ENCODE measurements at regions not wholly inside any gene's neighbourhood (a gene's known extent, or its start where the extent isn't known, plus 50 kb on each side); places are given as distances from the start of the nearest gene placed in this dataset.

GRCh38 chr6:40755046-40755681 lies 168.0 kb upstream of the LRFN2 start:
- 20 to 26% methylated on average over 18 to 20 of the region's 20 CpGs for WGBS, 2 donors

GRCh38 chr6:40754461-40755045 lies 167.4 kb upstream of the LRFN2 start:
- no peak for DNase-seq
- no peaks in the 10 kb centered on the region for H3K4me1 ChIP-seq
- intact Hi-C loops (cut with DNase I; ENCODE audit: low total_unique reads), result no loop called here

More at GRCh38 chr6:40755046-40755681, 168.0 kb upstream of the LRFN2 start:
- no peak overlapping the region for H3K27ac ChIP-seq
- no peaks in the 10 kb centered on the region for H3K27me3 ChIP-seq
- no peaks in the 10 kb centered on the region for H3K36me3 ChIP-seq (ENCODE audit: low read depth, missing control alignments)
- intact Hi-C loops (cut with DNase I; ENCODE audit: low total_unique reads), result no loop called here
- H3K4me1 ChIP-seq, result no peaks in the 10 kb centered on the region
- no peak for DNase-seq
- H3K4me3 ChIP-seq, result peak overlapping the region in 1 of 2 donors; percentile 21
- no peaks in the 10 kb centered on the region for H3K9me3 ChIP-seq
- no peak for TF ChIP-seq POLR2A (IDR thresholded peaks at IDR 0.05)
- TF ChIP-seq, protein P1, sequence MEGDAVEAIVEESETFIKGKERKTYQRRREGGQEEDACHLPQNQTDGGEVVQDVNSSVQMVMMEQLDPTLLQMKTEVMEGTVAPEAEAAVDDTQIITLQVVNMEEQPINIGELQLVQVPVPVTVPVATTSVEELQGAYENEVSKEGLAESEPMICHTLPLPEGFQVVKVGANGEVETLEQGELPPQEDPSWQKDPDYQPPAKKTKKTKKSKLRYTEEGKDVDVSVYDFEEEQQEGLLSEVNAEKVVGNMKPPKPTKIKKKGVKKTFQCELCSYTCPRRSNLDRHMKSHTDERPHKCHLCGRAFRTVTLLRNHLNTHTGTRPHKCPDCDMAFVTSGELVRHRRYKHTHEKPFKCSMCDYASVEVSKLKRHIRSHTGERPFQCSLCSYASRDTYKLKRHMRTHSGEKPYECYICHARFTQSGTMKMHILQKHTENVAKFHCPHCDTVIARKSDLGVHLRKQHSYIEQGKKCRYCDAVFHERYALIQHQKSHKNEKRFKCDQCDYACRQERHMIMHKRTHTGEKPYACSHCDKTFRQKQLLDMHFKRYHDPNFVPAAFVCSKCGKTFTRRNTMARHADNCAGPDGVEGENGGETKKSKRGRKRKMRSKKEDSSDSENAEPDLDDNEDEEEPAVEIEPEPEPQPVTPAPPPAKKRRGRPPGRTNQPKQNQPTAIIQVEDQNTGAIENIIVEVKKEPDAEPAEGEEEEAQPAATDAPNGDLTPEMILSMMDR (IDR thresholded peaks at IDR 0.05), result no peak

GRCh38 chr6:40753675-40754448 lies 166.7 kb upstream of the LRFN2 start:
- H3K9me3 ChIP-seq, result no peaks in the 10 kb centered on the region
- no peak for DNase-seq
- H3K27ac ChIP-seq, result no peak overlapping the region
- WGBS, 2 donors, result 66 to 67% methylated on average over 3 of the region's 3 CpGs
- intact Hi-C loops (cut with DNase I; ENCODE audit: low total_unique reads), result no loop called here
- peak overlapping the region in 1 of 2 donors; percentile 21 for H3K4me3 ChIP-seq
- H3K36me3 ChIP-seq (ENCODE audit: low read depth, missing control alignments), result no peaks in the 10 kb centered on the region
- no peak for TF ChIP-seq POLR2A (IDR thresholded peaks at IDR 0.05)
- TF ChIP-seq, protein P1 (IDR thresholded peaks at IDR 0.05), result no peak
- H3K4me1 ChIP-seq, result no peaks in the 10 kb centered on the region
- H3K27me3 ChIP-seq, result no peaks in the 10 kb centered on the region

More at GRCh38 chr6:40754461-40755045, 167.4 kb upstream of the LRFN2 start:
- Histone ChIP-seq H3K9me3 (no peaks in the 10 kb centered on the region), H3K27me3 (no peaks in the 10 kb centered on the region), H3K36me3 (ENCODE audit: low read depth, missing control alignments) (no peaks in the 10 kb centered on the region), H3K27ac (no peak overlapping the region), H3K4me3 (peak overlapping the region in 1 of 2 donors; percentile 21)
- no peak for TF ChIP-seq POLR2A (IDR thresholded peaks at IDR 0.05)
- TF ChIP-seq, protein P1 (IDR thresholded peaks at IDR 0.05), result no peak
- WGBS, 2 donors, result 51 to 62% methylated on average over 15 to 30 of the region's 30 CpGs

DNA sequence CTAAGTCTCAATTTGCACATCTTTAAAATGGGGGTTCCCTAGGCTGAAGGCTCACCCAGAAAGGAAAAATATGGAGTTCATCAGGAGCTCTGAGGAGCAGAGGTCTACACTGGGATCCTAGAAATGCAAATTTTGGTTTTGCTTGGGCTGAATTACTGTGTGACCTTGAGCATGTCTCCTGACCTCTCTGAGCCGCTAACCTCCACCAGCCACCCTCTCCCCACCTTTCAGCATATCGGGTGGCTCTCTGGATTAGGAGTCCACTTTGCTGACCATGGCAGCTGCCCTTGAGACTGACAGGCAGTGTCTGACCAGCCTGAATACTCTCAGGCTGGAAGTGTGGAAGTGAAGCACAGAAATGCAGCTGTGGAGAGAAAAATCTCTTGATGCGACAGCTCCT lies 165.9 kb upstream of the LRFN2 start:
- H3K27me3 ChIP-seq, result no peaks in the 10 kb centered on the region
- intact Hi-C loops (cut with DNase I; ENCODE audit: low total_unique reads), result no loop called here
- no peak for DNase-seq
- WGBS, 2 donors, result 87 to 90% methylated on average over 3 of the region's 3 CpGs
- no peak overlapping the region for H3K4me3 ChIP-seq
- H3K9me3 ChIP-seq, result no peaks in the 10 kb centered on the region
- H3K27ac ChIP-seq, result no peak overlapping the region
- TF ChIP-seq, protein P1 (IDR thresholded peaks at IDR 0.05), result no peak
- TF ChIP-seq POLR2A (IDR thresholded peaks at IDR 0.05), result no peak
- no peaks in the 10 kb centered on the region for H3K36me3 ChIP-seq (ENCODE audit: low read depth, missing control alignments)
- no peaks in the 10 kb centered on the region for H3K4me1 ChIP-seq

Measured in testis (tissue), 2 donors.